D721Med (cell line): ENCODE measurements at regions not wholly inside any gene's neighbourhood (a gene's known extent, or its start where the extent isn't known, plus 50 kb on each side); places are given as distances from the start of the nearest gene placed in this dataset.

Experiments
- DNase-seq: peaks from one replicate; pipeline ENCODE4 v3.0.0; 2011; ENCODE audit warnings: low spot score; ENCODE audit not compliant: insufficient read length
- FAIRE-seq: peaks from 2 replicates; lab custom pipeline; 2011; peaks lifted over from hg19 to GRCh38; lab: Jason Lieb, UNC
- CTCF ChIP-seq: IDR thresholded peaks from 2 replicates; pipeline ENCODE4 v1.5.1; 2012; ENCODE audit warnings: mild to moderate bottlenecking, control low read depth; ENCODE audit not compliant: insufficient read depth; ENCODE audit errors: missing control alignments

GRCh38 chr12:19847294-19848059 is 408.2 kb downstream of the AEBP2 start:
- FAIRE-seq: no peak
- no peak for TF ChIP-seq CTCF
- DNase-seq: no peak

DNA sequence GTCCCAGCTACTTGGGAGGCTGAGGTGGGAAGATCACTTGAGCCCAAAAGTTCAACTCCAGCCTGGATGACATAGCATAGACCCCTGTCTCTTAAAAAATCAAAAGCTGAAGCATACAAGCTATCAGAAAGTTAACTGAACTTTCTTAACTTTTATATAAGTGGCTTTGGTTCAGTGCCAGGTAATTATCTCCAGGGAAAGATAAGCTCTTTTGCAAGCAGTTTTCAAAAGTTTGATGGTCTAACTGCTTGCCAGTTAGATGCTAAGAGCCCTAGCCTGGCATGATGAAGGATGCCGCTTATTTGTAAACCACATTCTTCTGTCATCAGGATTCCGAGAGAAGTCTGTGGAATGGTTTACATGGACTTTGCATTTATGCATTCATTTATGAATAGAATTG is 409.1 kb downstream of the AEBP2 start:
- TF ChIP-seq CTCF: no peak

DNA sequence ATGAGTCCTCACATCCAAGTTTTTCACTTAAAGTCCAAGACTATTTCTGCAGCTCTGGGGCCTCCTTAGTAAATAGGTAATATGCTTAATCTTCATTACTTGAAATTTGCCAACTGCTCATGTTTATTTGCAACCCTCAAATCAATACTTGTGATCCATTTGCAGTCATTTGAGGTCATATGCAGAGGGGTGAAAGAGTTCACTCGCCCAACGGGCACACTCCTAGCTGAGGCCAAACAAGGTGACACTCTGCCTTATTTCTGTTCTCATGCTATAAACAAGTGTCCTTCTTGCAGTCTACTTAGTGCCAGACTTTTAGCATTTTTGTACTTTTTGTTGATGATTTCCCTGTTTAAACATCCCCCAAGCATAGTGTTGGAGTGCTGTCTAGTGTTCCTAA is 409.9 kb downstream of the AEBP2 start:
- DNase-seq (no peak), FAIRE-seq (no peak)
- TF ChIP-seq CTCF: no peak

More for the DNA sequence above, 409.1 kb downstream of the AEBP2 start:
- FAIRE-seq: no peak
- no peak for DNase-seq

- DNase-seq (no peak), FAIRE-seq (no peak)
- no peak for TF ChIP-seq CTCF
These were observed 411.2 kb downstream of the AEBP2 start for GRCh38 chr12:19850346-19851065.

GRCh38 chr12:19852100-19852855 is 413.0 kb downstream of the AEBP2 start:
- FAIRE-seq: no peak
- no peak for DNase-seq
- no peak for TF ChIP-seq CTCF

GRCh38 chr12:19855851-19856250 is 416.6 kb downstream of the AEBP2 start:
- FAIRE-seq (no peak), DNase-seq (no peak)
- no peak for TF ChIP-seq CTCF
